Endothelial cell of hepatic sinusoid (primary cell): ENCODE measurements at regions not wholly inside any gene's neighbourhood (a gene's known extent, or its start where the extent isn't known, plus 50 kb on each side); places are given as distances from the start of the nearest gene placed in this dataset.

Experiments used
- in situ Hi-C: cut with HindIII; loops from 2 replicates; pipeline ENCODE4 v1.10.0; 2017; ENCODE audit warnings: low sequenced_read_pairs

DNA sequence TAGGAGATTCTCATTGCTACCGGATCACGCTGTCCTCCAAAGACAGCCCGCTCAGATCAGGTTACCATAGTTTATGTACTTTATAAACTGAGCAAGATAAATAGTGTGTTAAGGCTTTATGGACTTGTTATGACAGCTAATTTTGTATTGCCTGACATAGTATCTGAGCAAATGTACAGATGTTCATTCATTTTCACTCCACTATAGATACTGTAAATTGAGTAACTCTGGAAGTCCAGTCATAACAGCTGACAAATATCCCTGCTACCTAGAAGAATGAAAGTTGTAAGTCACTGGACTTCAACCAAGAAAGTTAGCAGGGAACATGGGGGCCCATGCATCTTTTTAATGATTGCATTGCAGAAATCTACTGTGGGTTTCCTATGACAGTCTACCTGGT lies 292.4 kb upstream of the ADAMTS16 start:
- in situ Hi-C loops = no loop called here

DNA sequence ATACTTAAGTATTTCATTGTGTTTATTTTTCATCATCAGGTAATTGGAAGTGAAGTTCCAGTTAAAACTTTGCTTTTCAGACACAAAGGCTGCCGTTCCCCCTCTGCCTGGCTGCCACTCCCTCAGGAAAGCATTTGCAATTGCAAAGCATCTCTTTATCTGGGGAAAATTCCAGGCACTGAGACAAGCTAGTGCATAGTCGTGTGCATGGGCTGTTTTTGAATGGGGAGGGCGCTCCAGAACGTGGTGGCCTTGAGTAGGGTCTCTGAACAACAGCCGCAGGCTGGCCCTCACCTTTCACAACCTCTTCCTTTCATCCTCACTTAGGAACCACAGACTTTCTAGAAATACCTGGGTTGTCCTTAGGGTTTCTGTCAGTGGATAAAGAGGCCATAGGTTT lies 285.1 kb upstream of the ADAMTS16 start:
- in situ Hi-C loops = no loop called here

DNA sequence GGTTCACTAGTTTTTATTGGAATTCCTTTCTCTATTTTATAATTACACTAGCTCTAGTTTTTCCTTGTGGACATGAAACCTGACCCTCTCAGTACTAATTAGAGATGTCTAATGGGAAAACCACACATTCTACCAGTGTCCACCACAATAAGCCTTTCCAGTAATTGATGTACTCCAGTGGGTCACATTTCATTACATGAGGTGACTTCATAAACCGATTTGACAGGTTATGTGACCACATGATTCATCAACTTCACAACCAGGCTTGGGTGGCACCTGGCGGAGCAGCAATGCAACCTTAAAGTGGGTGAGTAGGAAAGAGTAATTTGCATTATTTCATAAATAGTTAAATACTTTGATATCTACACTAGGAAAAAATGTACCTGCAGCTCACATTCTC lies 284.2 kb upstream of the ADAMTS16 start:
- in situ Hi-C loops = no loop called here

DNA sequence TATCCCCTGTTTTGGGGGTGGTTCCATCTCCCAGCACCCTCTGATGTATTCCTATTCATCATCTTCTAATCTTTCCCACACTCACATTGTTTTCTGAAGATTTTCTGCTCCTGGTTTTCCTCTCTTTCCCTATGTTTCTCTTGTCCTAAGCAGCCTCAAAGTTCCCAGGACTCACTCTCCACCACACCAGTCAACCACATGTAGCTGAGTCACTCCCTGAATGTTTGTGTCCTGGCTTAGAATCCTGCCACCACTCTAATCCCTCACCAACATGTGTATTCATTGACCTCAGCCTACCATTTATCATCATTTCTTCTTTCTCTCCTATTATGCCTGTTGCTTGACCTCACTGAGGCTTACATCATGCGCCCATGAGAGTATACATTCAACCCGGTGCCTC lies 282.4 kb upstream of the ADAMTS16 start:
- in situ Hi-C loops = no loop called here

DNA sequence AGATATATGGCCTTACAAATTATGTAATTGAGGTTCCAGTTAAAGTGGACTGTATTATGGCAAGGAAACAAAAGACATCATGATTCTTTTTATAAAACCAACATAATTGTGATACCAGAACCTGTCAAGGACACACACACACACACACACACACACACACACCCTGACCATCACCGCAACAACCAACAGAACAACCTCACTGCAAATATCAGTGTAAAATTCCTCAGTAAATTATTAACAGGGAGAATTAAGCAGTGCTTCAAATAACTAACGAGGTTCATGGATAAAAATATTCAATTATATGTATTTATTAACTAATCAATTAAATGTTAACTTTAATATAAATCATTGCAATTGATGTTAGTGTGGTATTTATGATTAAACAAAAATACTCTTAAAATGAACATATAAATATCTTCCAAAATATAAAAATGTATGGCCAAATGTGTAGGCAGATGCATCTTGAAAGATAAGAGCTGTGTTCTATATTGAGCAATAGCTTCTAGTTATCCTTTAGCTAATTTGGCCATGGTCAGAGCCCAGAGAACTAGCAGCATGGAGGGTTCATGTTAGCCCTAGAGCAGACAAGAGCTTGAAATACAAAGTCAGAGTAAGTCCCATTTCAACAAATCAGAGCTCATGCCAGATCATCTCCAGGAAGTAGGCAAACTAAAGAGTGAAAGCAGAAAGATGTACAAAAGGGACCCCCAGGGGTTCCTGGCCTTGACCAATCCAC lies 280.5 kb upstream of the ADAMTS16 start:
- in situ Hi-C loops = no loop called here

DNA sequence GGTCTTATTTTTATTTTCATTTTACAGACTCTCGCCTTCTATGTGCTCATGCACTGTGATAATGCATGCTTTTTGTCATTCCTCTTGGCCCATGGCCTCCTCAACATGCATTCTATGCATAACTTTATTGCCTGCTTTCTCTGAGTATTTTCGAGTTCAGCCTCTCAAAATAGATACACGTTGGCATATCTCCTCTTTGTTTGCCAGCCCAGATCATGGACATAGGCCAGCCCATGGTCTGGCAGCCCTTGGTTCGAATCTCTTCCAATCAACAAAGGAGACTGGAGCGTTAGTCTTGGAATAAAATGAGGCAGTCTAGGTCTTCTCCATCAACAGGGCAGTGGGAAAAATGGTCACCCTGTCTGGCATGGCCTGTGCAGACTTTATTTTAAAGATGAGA lies 279.5 kb upstream of the ADAMTS16 start:
- in situ Hi-C loops = no loop called here

DNA sequence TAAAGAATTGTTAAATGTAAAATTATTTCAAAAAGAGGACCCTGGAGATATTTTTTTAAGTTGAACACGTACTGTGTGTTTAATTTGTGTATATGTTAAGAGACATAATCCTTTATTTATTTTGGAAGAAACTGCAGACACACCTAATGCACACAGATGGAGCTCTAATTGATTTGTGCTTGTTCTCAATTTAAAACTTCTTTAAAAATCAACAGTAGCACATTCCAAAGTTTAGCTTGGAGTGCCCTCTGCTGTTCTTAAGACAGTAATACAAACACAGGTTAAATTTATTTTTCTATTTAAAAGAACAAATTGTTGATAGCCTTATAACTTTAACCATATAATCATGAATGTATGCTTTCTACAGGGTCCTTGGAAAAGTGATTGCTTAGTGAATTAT lies 277.6 kb upstream of the ADAMTS16 start:
- in situ Hi-C loops = no loop called here

DNA sequence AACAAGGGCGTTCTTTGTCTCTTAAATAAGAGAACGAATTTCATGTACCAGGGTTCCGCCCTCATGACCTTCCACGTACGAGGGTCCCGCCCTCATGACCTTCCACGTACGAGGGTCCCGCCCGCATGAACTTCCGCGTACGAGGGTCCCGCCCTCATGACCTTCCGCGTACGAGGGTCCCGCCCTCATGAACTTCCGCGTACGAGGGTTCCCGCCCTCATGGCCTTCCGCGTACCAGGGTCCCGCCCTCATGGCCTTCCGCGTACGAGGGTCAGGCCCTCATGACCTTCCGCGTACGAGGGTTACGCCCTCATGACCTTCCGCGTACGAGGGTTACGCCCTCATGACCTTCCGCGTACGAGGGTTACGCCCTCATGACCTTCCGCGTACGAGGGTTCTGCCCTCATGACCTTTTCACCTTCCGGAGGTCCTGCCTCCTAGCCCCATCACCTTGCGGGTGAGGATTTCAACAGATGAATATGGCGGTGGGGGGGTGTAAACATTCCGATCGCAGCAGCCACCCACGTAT lies 273.9 kb upstream of the ADAMTS16 start:
- in situ Hi-C loops = no loop called here

DNA sequence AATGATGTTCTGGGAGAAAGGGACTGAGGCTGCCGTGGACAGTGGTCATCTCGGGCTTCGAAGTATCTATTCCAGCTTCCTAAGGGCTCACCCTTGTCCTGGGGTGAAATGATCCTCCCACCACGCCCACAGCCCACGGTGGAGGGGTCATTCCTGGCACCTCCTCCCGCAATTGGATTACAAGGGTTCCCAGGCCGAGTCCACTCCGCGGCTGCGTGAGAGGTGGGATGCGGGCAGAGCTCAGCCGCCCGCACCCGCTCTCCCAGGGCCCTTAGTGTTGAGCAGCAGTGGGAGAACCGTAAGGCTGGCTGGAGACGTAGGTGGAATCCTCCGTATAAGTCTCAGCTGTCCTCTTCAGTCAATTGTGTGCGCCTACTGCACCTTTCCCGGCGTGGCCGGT lies 273.3 kb upstream of the ADAMTS16 start:
- in situ Hi-C loops = no loop called here

DNA sequence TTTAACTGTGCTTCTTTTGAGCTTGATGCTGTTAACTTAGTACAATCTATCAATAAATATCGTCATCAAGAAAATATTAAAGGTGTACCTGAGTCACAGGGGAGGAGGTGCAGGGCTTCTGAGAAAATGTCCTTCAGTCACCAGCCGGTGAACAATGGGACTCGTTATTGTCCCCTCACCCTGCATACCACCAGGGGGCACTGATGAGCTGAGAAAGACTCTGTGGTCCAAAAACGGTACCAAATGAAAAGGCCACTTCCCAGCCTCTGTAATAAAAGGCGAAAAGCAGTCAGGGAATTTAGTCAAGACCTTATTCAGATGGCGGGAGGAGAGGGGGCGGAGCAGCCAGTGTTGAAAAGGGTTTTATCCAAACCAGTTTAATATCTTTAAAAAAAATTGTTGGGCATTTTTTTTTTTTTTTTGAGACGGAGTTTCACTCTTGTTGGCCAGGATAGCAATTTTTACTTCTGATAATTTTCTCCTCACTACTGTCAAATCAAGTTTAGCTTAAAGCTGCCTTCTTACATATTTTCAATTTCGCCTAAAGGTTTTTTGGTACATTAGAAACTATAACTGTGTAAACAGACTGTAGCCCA lies 271.9 kb upstream of the ADAMTS16 start:
- in situ Hi-C loops = no loop called here

DNA sequence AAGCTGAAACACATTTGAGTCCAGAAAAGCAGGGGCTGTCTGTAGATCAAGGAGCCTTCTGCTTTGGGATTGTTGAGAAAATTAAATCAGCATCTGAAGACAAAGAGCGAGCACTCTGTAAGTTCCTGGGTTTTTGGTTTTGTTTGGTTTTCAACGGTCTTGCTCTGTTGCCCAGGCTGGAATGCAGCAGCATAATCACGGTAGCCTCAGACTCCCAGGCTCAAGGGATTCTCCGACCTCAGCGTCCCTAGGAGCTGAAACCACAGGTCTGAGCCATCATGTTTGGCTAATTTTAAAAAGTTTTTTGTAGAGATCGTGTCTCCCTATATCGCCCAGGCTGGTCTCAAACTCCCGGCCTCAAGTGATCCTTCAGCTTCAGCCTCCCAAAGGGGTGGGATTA lies 266.5 kb upstream of the ADAMTS16 start:
- in situ Hi-C loops = no loop called here

DNA sequence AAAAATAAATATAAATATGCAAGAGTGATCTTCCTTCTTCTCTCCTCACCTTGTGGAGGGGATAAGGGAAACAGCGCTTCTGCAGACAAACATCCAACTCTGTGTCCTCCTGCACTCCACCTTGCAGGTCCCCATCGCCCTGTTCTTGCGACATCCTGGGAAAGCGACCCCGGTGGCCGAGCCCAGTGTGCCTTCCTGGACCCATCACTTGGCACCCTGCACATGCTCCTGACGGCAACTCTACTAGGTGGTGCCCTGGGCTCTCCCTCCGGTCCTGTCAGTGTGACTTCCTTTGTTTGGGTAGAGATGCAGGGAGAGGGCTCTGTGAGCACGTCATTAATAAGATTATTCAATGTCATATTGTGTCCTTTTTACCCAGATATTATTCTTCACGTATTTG lies 266.0 kb upstream of the ADAMTS16 start:
- in situ Hi-C loops = no loop called here

DNA sequence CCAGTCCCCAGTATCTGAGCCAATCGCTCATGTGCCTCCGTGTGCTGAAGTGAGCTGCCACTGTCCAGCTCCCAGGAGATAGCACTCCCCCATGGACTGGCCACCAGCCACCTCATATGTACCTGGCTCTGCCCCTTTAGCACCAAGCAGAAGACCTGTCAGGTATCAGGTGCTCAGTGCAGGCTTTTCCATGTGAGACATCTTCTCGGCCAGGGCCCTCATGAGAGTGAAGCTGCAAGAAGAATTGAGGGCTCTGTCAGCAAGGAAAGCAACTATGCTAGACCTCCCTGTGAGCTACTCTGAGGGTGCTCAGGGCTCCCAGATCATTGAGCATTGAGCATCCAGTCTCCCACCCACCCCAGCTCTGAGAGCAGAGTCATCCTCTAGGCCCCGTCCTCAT lies 264.2 kb upstream of the ADAMTS16 start:
- in situ Hi-C loops = no loop called here

DNA sequence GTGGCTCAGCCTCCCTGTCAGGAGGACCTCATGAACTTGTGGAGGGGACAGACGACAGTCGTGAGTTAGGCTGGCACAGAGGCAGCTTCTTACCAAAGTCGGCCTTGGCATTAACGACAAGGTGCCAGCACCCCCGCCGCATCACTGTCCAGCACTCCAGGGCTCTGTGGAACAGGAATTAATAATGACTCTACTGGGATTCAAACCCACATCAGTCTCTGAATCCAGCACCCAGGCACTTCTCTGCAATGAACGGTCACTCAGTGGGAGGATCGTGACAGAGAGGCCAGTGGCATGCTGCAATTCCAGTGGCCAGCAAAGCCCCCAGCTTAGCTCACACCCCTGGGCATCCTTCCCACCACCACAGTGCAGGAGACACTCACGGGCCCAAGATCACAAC lies 263.3 kb upstream of the ADAMTS16 start:
- in situ Hi-C loops = no loop called here

DNA sequence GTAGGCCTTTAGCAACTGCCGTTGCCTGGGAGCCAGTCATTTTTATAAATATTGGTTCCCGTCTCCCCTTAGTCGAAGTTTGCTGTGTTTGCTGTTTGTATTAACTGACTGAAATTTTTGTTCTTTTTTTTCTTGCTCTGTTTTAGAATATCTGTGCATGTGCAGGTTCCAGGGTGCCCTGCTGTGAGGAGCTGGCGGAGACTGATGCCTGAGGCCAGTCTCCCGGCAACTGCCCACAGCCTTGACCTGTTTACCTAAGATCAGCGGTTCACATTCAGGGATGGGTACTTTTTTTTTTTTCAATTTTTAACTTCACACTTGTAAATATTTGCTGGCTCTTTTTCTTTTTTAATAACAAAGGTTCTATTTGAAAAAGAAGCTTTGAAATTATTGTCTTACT lies 262.6 kb upstream of the ADAMTS16 start:
- in situ Hi-C loops = no loop called here

DNA sequence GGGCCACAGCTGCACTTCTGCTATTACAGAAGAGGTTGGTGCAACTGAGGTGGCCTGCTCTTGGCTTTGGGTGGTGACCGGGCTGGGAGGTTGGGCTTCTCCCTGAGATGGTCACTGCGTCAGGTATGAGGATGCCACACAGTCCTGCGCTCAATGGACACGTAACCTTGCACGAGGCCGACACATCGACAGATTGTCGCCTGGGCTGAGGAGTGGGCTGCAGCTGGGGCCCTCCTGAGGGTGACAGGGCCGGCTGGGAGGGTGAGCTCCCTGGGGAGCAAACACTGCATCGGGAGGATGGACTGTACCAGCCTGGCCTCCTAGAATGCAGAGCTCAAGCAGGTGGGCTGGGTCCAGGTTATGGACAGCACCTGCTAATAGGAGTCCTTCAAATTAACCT lies 261.1 kb upstream of the ADAMTS16 start:
- in situ Hi-C loops = no loop called here

DNA sequence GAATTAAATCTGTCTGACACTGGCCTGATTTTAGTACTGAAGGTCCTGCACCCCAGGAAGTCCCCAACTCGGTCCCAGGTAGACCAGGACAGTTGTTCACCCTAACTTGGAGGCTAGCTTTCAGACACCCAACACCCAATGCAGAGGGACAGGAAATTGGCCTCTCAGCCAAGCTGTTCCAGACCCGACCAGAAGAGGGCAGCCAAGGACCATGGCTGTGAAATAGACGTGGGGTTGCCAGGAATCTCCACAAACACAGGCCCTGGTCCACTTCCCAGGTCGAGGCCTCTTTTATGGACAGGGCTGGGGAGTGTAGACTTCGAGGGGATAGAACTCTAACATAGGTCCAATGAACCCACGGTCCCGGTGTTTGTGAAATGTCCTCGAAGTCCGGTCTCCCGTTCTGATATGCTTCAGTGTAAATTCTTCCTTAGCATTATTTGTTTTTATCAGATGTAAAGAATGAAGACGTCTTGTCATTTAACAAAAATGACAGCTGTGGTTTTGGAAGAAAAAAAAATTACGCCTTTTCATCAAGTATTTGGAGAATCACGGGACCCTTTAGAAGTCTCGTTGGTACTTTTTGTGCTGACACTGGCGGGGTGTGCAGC lies 260.3 kb upstream of the ADAMTS16 start:
- in situ Hi-C loops = no loop called here

DNA sequence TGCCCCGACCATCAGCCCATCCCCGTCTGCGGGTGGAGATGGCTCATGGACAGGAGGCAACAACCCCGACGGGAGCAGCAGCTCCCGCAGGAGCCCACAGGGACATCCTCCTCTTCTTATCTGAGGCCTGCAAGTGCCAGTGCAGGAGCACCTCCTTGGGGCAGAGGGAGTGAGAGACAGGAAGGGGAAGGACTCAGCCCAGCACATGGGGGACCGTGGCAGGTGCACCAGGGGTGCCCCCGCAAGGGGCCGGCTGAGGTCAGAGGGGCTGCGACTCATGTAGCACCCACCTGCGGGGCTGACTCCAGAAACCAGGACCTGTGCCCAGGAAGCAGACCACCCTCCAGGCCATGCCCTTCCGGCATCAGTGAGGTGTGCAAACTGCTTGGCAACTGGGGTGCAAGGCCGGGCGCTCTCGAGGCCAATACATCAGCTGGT lies 259.8 kb upstream of the ADAMTS16 start:
- in situ Hi-C loops = no loop called here

DNA sequence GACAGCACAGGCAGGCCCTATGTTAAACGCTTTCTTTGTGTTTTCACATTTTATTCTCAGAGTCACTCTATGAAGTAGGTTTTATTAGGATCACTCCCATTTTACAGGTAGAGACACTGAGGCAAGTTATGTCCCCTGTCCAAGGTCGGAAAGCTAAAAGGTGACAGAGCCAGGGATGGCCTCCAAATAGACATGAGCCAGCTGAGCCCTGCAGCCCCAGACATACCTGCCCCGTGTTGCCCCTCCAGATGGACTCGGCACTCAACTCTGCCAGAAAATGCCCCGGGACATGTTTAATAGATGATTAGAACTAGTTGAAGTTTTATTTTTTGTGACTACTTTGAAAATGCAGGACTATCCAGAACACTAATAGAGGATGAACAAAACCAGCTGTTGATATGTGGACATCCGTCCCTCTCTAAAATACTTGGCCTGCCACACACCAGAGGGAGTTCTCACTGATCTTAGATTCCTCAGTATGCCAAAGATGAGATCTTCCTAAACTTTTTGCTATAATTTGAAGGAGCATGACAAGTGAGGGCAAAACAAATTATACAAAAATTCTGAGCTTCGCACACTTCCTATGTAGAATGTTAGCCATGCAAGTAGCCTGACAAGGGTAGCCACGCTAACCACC lies 258.6 kb upstream of the ADAMTS16 start:
- in situ Hi-C loops = no loop called here

DNA sequence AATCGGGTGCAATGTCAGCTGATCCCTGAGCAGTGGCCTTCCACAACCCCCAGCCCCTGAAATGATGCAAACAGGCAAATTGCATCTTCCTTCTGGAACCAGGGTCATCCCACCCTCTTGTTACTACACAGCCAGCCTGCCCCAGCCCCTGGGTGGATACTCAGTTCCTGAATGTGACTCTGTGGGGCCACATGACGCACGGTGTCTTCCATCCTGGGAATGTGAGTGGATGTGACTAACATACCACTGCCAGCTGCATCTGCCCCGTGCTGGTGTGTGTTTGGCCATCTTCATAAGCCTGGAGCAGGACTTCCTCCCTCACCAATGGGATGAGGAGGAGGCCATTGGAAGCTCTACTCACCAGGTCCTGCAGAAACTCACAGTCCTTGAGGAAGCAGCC lies 257.9 kb upstream of the ADAMTS16 start:
- in situ Hi-C loops = no loop called here

DNA sequence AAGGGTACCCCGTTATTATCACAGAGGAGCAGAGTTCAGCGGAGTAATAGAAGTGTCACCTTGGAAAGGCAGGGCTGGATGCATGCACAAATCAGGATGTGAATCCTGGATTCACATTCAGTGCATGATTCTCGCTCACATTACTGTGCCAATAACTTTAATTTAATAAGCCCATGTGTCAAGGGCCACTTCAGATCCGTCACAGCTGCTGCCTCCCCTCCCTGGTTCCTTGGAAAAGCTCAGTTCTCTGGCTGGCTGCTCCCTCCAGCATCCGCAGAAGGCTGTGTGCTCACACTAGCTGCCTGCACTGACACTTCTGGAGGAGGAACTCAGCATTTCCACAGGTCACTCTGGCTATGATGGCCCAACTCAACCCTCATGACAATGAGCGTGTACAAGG lies 256.8 kb upstream of the ADAMTS16 start:
- in situ Hi-C loops = no loop called here
